Activated CD4-positive, CD25-positive, alpha-beta regulatory T cell treated with anti-CD3 and anti-CD28 coated beads, Interleukin-2, amount 50 U/mL, for 24 hours (primary cell): ENCODE measurements at regions not wholly inside any gene's neighbourhood (a gene's known extent, or its start where the extent isn't known, plus 50 kb on each side); places are given as distances from the start of the nearest gene placed in this dataset.
"Not testable (repeated sequence)": the region's sequence is repeated elsewhere in the genome, so short reads cannot be mapped to it uniquely, and the experiment has no call there.

Experiments
- ATAC-seq, 2 donors: fragments of 150-1000 bp; cut with Tn5 transposase; one replicate each; pipeline ENCODE4 v1.10.0; 2021; ENCODE audit warnings: mild to moderate bottlenecking in 1 of 2, moderate library complexity in 1 of 2

DNA sequence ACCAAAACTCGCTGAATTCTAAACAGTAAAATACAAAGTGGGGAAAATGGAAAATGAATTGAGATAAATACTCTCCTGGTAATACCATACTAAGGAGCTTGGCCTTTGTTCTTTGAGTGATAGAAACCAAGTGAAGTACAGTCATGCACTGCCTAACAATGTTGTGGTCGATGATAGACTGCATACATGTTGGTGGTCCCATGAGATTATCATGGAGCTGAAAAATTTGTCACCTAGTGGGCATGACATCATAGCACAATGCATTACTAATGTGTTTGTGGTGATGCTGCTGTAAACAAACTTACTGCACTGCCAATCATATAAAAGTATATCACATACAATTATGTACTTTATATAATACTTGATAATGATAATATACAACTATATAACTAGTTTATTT is 419.1 kb downstream of the ARL4A start:
- ATAC-seq: peak in 1 of 2 donors; percentile 36

- no peak for ATAC-seq
Measured at GRCh38 chr7:13107291-13107690, 419.9 kb downstream of the ARL4A start.

GRCh38 chr7:13108061-13108460 is 420.6 kb downstream of the ARL4A start:
- no peak for ATAC-seq

- no peak for ATAC-seq
Measured at GRCh38 chr7:13109201-13109600, 421.8 kb downstream of the ARL4A start.

- ATAC-seq: no peak
Measured at GRCh38 chr7:13110107-13110506, 422.7 kb downstream of the ARL4A start.

- ATAC-seq: no peak
Measured at GRCh38 chr7:13111230-13111629, 423.8 kb downstream of the ARL4A start.

GRCh38 chr7:13114240-13114639 is 426.8 kb downstream of the ARL4A start:
- ATAC-seq: not testable (repeated sequence)

- ATAC-seq: no peak
Measured at GRCh38 chr7:13115157-13115772, 427.8 kb downstream of the ARL4A start.

DNA sequence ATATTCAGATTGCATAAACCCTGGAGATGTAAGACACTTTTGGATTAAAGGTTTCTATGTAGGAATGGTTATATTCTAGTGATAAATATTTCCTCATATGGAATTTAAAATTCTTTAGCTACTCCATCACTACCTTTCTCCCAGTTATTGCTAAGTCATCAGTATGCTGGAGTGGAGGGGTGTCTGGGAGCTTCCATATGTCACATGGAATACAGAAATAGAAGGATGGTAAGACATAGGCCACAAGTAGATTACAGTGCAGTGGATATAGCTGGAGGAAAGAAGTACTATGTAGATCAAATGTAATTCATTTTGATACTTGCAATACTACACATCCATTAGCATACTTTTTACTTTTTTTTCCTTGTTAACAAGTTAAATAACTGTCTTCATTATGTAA is 428.4 kb downstream of the ARL4A start:
- no peak for ATAC-seq

DNA sequence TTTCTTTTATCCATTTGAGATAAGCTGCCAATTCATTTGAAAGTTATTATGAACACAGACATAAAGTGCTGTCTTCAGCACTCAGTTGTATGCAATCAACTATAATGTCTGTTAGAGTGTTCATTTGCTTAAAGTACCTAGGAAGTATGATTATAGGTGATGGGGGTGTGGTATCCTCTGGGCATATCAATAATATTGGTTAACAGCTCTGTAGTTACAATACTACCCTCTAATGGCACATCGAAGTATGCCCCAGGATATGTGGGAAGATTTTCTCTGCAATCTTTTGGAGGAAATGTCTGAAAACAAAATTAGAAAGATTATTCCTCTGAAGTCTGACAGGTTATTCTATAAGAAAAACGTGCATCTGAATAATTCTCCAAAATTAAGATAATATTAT is 429.7 kb downstream of the ARL4A start:
- ATAC-seq: no peak

- no peak for ATAC-seq
Measured at GRCh38 chr7:13117592-13117991, 430.2 kb downstream of the ARL4A start.

DNA sequence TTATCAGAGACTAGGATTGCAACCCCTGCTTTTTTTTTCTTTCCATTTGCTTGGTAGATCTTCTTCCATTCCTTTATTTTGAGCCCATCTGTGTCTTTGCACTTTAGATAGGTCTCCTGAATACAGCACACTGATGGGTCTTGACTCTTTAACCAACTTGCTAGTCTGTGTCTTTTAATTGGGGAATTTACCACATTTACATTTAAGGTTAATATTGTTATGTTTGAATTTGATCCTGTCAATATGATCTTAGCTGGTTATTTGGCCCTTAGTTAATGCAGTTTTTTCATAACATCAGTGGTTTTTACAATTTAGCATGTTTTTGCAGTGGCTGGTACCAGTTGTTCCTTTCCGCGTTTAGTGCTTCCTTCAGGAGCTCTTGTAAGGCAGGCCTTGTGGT is 437.2 kb downstream of the ARL4A start:
- ATAC-seq: not testable (repeated sequence)

DNA sequence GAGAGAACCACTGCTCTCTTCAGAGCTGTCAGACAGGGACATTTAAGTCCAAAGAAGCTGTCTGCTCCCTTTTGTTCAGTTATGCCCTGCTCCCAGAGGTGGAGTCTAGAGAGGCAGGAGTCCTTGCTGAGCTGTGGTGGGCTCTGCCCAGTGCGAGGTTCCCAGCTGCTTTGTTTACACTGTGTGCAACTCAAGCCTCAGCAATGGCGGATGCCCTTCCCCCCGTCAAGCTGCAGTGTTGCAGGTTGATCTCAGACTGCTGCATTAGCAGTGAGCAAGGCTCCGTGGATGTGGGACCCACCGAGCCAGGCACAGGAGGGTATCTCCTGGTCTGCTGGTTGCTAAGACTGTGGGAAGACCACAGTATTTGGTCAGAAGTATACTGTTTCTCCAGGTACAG is 438.9 kb downstream of the ARL4A start:
- ATAC-seq: no peak

- ATAC-seq: no peak
Measured at GRCh38 chr7:13130321-13130720, 442.9 kb downstream of the ARL4A start.

GRCh38 chr7:13130906-13131305 is 443.5 kb downstream of the ARL4A start:
- not testable (repeated sequence) for ATAC-seq

DNA sequence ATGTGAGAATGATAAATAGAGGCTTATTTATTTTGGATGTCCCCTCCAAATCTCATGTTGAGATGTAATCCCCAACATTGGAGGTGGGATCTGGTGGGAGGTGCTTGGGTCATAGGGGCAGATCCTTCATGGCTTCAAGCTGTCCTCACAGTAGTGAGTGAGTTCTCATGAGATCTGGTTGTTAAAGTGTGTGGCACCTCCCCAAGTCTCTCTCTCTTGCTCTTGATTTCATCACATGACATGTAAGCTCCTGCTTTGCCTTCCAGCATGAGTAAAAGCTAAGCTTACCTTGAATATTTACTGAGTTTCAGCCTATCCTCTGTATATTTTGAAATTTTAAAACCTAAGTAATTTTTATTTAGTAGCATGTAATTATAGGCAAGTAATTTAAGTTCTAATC is 444.9 kb downstream of the ARL4A start:
- ATAC-seq: no peak

DNA sequence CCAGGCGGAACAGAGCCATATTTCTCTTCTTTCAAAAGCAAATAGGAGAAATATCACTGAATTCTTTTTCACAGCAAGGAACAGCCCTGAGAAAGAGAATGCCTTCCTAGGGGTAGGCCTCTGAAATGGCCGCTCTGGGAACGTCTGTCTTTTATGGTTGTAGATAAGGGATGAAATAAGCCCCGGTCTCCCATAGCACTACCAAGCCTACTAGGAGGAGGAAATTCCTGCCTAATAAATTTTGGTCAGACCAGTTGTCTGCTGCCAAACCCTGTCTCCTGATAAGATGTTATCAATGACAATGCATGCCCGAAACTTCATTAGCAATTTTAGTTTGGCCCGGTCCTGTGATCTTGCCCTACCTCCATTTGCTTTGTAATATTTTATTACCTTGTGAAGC is 448.9 kb downstream of the ARL4A start:
- ATAC-seq: not testable (repeated sequence)

- no peak for ATAC-seq
Measured at GRCh38 chr7:13139436-13139835, 452.0 kb downstream of the ARL4A start.

DNA sequence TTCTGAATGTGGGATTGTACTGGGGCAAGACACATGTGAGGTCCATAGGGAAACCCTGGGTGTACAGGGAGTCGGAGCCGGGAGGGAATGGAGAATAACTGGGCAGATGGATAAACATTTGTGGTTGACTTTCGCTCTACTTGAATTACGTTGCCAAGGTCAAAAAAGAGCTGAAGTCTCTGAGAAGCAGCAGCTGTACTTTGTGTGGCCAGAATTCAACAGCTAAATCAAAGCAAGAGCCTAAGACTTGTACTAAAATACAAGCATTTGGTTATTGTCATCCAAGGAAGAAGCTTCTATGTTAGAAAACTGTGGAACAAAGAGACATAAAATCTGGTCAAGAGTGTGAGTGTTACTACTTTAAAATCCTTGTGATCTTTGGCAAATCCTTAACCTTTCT is 457.2 kb downstream of the ARL4A start:
- ATAC-seq: no peak

GRCh38 chr7:13148548-13148947 is 461.1 kb downstream of the ARL4A start:
- no peak for ATAC-seq

DNA sequence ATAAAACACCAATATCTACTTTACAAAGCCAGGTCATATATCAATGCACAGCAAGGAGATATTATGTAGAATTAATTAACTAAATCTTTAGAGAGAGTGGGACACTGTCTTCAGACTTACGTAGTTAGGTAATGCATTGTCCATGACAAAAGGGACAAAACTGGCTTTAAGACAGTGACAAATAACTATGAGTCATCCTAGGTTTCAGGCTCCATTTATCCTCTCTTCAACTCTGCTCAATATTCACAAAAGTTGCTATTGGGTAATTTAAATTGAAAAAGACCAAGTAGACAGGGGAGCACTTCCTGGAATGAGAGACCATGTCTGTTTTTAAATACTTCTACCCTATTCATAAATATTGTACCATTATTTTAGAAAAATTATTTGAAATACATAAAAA is 464.5 kb downstream of the ARL4A start:
- ATAC-seq: no peak

DNA sequence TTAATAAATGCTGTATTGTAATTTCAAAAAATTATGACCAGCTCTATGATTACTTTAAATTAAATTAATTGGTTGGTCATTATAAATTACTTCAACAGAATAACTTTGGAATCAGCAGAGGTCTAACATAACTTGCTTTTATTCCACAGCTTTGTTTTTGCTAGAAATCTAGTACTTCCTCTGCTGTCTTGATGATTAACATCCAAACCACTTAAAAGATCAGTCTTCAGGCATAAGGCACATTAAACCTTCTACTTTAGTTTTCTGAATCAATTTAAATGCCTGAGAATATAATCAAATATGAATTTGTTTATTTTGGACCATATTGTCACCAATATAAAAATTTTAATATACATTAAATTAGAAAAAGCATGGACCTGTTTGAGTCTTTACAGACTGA is 465.3 kb downstream of the ARL4A start:
- ATAC-seq: no peak

- ATAC-seq: no peak
Measured at GRCh38 chr7:13153266-13153665, 465.8 kb downstream of the ARL4A start.

GRCh38 chr7:13153742-13154141 is 466.3 kb downstream of the ARL4A start:
- no peak for ATAC-seq

DNA sequence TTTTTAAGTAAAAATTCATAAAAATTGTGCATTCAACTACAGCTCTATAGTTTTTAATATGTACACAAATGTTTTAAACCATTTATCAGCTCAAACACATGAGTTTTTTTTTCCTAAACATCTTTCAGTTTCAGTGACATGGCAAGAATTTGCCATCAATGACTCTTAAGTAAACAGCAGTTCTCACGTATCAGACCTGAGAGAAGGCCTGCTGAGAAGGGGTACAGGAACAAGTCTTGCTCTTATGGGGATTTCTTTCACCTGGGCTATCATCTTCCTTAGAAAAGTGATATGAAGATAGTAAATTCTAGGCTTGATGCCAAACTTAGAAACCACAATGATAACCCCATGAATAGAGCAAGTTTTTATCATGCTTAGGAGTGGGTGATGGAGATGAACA is 467.8 kb downstream of the ARL4A start:
- no peak for ATAC-seq

GRCh38 chr7:13159003-13159402 is 471.6 kb downstream of the ARL4A start:
- ATAC-seq: no peak
